MM.1S (cell line): ENCODE measurements at regions not wholly inside any gene's neighbourhood (a gene's known extent, or its start where the extent isn't known, plus 50 kb on each side); places are given as distances from the start of the nearest gene placed in this dataset.

Source experiments
- DNase-seq: peaks from one replicate; pipeline ENCODE4 v3.0.0-alpha.2; 2015
- H2AFZ ChIP-seq: fragments of 300-600 bp; sonication (generic); 2 replicates; pipeline ENCODE4 v1.6.0; 2016; ENCODE audit warnings: antibody characterized with exemption, low read length
- H3F3A ChIP-seq: fragments of 300-600 bp; sonication (generic); 2 replicates; pipeline ENCODE4 v1.6.1; 2016; ENCODE audit warnings: mild to moderate bottlenecking, antibody characterized with exemption, low read length, moderate library complexity, mixed read lengths; ENCODE audit not compliant: insufficient read depth
- H3K27ac ChIP-seq: fragments of 300-600 bp; sonication (generic); 2 replicates; pipeline ENCODE4 v1.5.1; 2016; ENCODE audit warnings: mild to moderate bottlenecking, low read length
- H3K27me3 ChIP-seq: fragments of 300-600 bp; sonication (generic); replicated peaks from 2 replicates; pipeline ENCODE4 v1.6.0; 2016; ENCODE audit warnings: low read length; ENCODE audit not compliant: insufficient read depth
- H3K36me3 ChIP-seq: fragments of 300-600 bp; sonication (generic); replicated peaks from 2 replicates; pipeline ENCODE4 v1.6.1; 2016; ENCODE audit warnings: mild to moderate bottlenecking, low read length, mixed read lengths; ENCODE audit not compliant: insufficient read depth
- H3K4me1 ChIP-seq: fragments of 300-600 bp; sonication (generic); 2 replicates; pipeline ENCODE4 v1.6.1; 2016; ENCODE audit warnings: low read length, mixed read lengths
- H3K4me2 ChIP-seq: fragments of 300-600 bp; sonication (generic); 2 replicates; pipeline ENCODE4 v1.6.0; 2016; ENCODE audit warnings: low read depth, low read length
- H3K4me3 ChIP-seq: fragments of 300-600 bp; sonication (generic); 2 replicates; pipeline ENCODE4 v1.5.1; 2016; ENCODE audit warnings: low read length, mixed read lengths
- H3K79me2 ChIP-seq: fragments of 300-600 bp; sonication (generic); 2 replicates; pipeline ENCODE4 v1.6.1; 2016; ENCODE audit warnings: mixed run types, low read length, mixed read lengths
- H3K9ac ChIP-seq: fragments of 300-600 bp; sonication (generic); 2 replicates; pipeline ENCODE4 v1.6.1; 2016; ENCODE audit warnings: low read length, mixed read lengths
- H3K9me2 ChIP-seq: fragments of 300-600 bp; sonication (generic); replicated peaks from 2 replicates; pipeline ENCODE4 v1.6.1; 2016; ENCODE audit warnings: mild to moderate bottlenecking, low read length, mixed read lengths; ENCODE audit not compliant: insufficient read depth
- H3K9me3 ChIP-seq: fragments of 300-600 bp; sonication (generic); replicated peaks from 2 replicates; pipeline ENCODE4 v1.6.1; 2016; ENCODE audit warnings: mild to moderate bottlenecking, low read length, mixed read lengths; ENCODE audit not compliant: insufficient read depth
- H4K20me1 ChIP-seq: fragments of 300-600 bp; sonication (generic); 2 replicates; pipeline ENCODE4 v1.6.1; 2016; ENCODE audit warnings: mild to moderate bottlenecking, low read length, moderate library complexity, mixed read lengths; ENCODE audit not compliant: insufficient read depth
- CTCF ChIP-seq: fragments of 300-600 bp; sonication (generic); IDR thresholded peaks from 2 replicates; pipeline ENCODE4 v1.5.1; 2016; ENCODE audit warnings: antibody characterized with exemption, low read length, mixed read lengths
- EZH2 ChIP-seq: fragments of 300-600 bp; sonication (generic); optimal IDR thresholded peaks from 2 replicates; pipeline ENCODE3; 2017; ENCODE audit warnings: low read depth, mild to moderate bottlenecking, antibody characterized with exemption, low read length, mixed read lengths
- EZH2phosphoT487 ChIP-seq: fragments of 300-600 bp; sonication (generic); IDR thresholded peaks from 2 replicates; pipeline ENCODE4 v1.6.1; 2018; ENCODE audit warnings: antibody characterized with exemption, low read length

- TF ChIP-seq EZH2phosphoT487 (no peak), EZH2 (no peak), CTCF (no peak)
- Histone ChIP-seq H3K4me2 (no peak overlapping the region), H3K27ac (no peak overlapping the region)
Measured at GRCh38 chr9:20209391-20210340, 412.6 kb downstream of the MLLT3 start.

GRCh38 chr9:20208961-20209371 lies 413.3 kb downstream of the MLLT3 start:
- H3K4me1 ChIP-seq: no peaks in the 10 kb centered on the region

More at GRCh38 chr9:20209391-20210340, 412.6 kb downstream of the MLLT3 start:
- no peaks in the 10 kb centered on the region for H4K20me1 ChIP-seq
- H3K4me1 ChIP-seq: no peaks in the 10 kb centered on the region
- H3K9me2 ChIP-seq: no peaks in the 10 kb centered on the region
- no peaks in the 10 kb centered on the region for H3F3A ChIP-seq
- H3K4me3 ChIP-seq: no peak overlapping the region
- H3K27me3 ChIP-seq: no peaks in the 10 kb centered on the region
- no peak overlapping the region for H3K9ac ChIP-seq
- H3K9me3 ChIP-seq: no peaks in the 10 kb centered on the region
- H2AFZ ChIP-seq: no peak overlapping the region
- no peaks in the 10 kb centered on the region for H3K36me3 ChIP-seq
- DNase-seq: no peak
- no peaks in the 10 kb centered on the region for H3K79me2 ChIP-seq

GRCh38 chr9:20208226-20208625 lies 414.1 kb downstream of the MLLT3 start:
- H3K79me2 ChIP-seq: no peaks in the 10 kb centered on the region

More at GRCh38 chr9:20208961-20209371, 413.3 kb downstream of the MLLT3 start:
- no peaks in the 10 kb centered on the region for H3K9me3 ChIP-seq
- no peaks in the 10 kb centered on the region for H3K79me2 ChIP-seq
- no peak overlapping the region for H3K27ac ChIP-seq
- H4K20me1 ChIP-seq: no peaks in the 10 kb centered on the region
- TF ChIP-seq CTCF (no peak), EZH2phosphoT487 (no peak), EZH2 (no peak)
- H3K9ac ChIP-seq: no peak overlapping the region
- no peak overlapping the region for H3K4me3 ChIP-seq
- no peaks in the 10 kb centered on the region for H3K9me2 ChIP-seq
- H3K4me2 ChIP-seq: no peak overlapping the region
- no peak for DNase-seq
- no peak overlapping the region for H2AFZ ChIP-seq
- H3F3A ChIP-seq: no peaks in the 10 kb centered on the region
- H3K36me3 ChIP-seq: no peaks in the 10 kb centered on the region
- no peaks in the 10 kb centered on the region for H3K27me3 ChIP-seq

More at GRCh38 chr9:20208226-20208625, 414.1 kb downstream of the MLLT3 start:
- H3K27me3 ChIP-seq: no peaks in the 10 kb centered on the region
- no peak overlapping the region for H2AFZ ChIP-seq
- no peak overlapping the region for H3K4me3 ChIP-seq
- no peaks in the 10 kb centered on the region for H3F3A ChIP-seq
- no peaks in the 10 kb centered on the region for H3K36me3 ChIP-seq
- H3K4me1 ChIP-seq: no peaks in the 10 kb centered on the region
- H4K20me1 ChIP-seq: no peaks in the 10 kb centered on the region
- no peaks in the 10 kb centered on the region for H3K9me2 ChIP-seq
- no peak for DNase-seq
- no peak for TF ChIP-seq EZH2
- no peak for TF ChIP-seq EZH2phosphoT487
- no peak for TF ChIP-seq CTCF
- no peak overlapping the region for H3K27ac ChIP-seq
- H3K4me2 ChIP-seq: no peak overlapping the region
- H3K9ac ChIP-seq: no peak overlapping the region
- no peaks in the 10 kb centered on the region for H3K9me3 ChIP-seq
